ENCODE measurements at regions not wholly inside any gene's neighbourhood (a gene's known extent, or its start where the extent isn't known, plus 50 kb on each side); places are given as distances from the start of the nearest gene placed in this dataset.
A peak's percentile ranks its signal among the peaks of the same experiment; 100 is the strongest.

GRCh38 chr3:171966533-171967136, 72.7 kb upstream of the FNDC3B start:
- no peaks in the 10 kb centered on the region for H3K36me3 ChIP-seq
- ATAC-seq (ENCODE audit: low FRiP score in 2 of 2) (peak; percentile 14 to 34), DNase-seq (no peak)
- TF ChIP-seq CTCF (IDR thresholded peaks at IDR 0.05) (no peak), POLR2A (IDR thresholded peaks at IDR 0.05) (no peak), EP300 (IDR thresholded peaks at IDR 0.05) (no peak), POLR2AphosphoS5 (IDR thresholded peaks at IDR 0.05) (no peak)
- no peak overlapping the region for H3K4me3 ChIP-seq
- whole genome bisulfite sequencing, 2 donors = 34 to 43% methylated on average over 3 of the region's 3 CpGs
- H3K4me1 ChIP-seq = peaks cover 12 to 21% (median 19%) of the 10 kb centered on the region in 4 donors
- no peaks in the 10 kb centered on the region for H3K9me3 ChIP-seq
- peak overlapping the region; percentile 42 to 71 (median 62) for H3K27ac ChIP-seq
- H3K27me3 ChIP-seq = no peaks in the 10 kb centered on the region

DNA sequence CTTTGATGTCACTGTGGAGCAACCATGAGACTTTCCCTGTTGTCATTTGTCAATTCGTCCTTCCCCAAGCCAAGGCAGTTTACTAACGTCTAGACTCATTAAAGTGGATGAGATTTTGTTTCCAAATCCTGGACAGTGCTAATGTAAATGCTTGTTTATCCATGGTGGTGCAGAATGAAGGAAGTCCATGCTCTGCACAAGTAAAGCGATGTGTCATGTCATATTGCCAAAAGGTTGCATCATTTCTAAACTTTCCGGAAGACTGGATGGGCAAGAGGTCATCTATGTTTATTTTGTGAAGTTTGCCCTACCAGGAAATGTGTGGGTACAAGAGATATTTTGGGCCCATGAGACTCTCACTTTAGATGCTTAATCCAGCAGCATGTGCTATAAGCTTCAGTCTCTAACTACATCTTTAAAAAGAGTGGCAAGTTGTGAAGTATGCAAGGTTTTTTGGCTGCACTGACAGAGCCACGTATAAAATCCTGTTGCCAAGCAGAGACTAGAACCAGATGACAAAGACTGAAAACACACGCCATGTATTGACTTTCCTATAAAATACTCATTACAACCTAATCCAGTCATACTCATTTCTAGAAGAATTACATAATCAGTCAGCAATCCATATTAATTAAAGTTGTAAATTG, 72.1 kb upstream of the FNDC3B start:
- Histone ChIP-seq H3K27ac (peak overlapping the region; percentile 51 to 71 (median 62)), H3K36me3 (no peaks in the 10 kb centered on the region), H3K4me3 (no peak overlapping the region), H3K27me3 (no peaks in the 10 kb centered on the region), H3K4me1 (peaks cover 12 to 21% (median 19%) of the 10 kb centered on the region in 4 donors), H3K9me3 (no peaks in the 10 kb centered on the region)
- TF ChIP-seq POLR2AphosphoS5 (IDR thresholded peaks at IDR 0.05) = peak; percentile 73 to 97
- TF ChIP-seq EP300 (IDR thresholded peaks at IDR 0.05) = peak in 3 of 4 donors; percentile 59 to 95 (median 69)
- no peak for TF ChIP-seq CTCF (IDR thresholded peaks at IDR 0.05)
- no peak for TF ChIP-seq POLR2A (IDR thresholded peaks at IDR 0.05)
- DNase-seq (peak in 1 of 2 donors; percentile 44), ATAC-seq (ENCODE audit: low FRiP score in 2 of 2) (peak; percentile 79 to 91)
- WGBS, 2 donors = 18 to 20% methylated on average over 6 of the region's 6 CpGs

GRCh38 chr3:171967932-171968678, 71.3 kb upstream of the FNDC3B start:
- H3K27me3 ChIP-seq = no peaks in the 10 kb centered on the region
- no peaks in the 10 kb centered on the region for H3K36me3 ChIP-seq
- WGBS, 2 donors = 55 to 75% methylated on average over 9 of the region's 9 CpGs
- DNase-seq (no peak), ATAC-seq (ENCODE audit: low FRiP score in 2 of 2) (no peak)
- peaks cover 12 to 23% (median 20%) of the 10 kb centered on the region in 4 donors for H3K4me1 ChIP-seq
- no peak for TF ChIP-seq CTCF (IDR thresholded peaks at IDR 0.05)
- no peak for TF ChIP-seq POLR2A (IDR thresholded peaks at IDR 0.05)
- TF ChIP-seq POLR2AphosphoS5 (IDR thresholded peaks at IDR 0.05) = no peak
- no peak for TF ChIP-seq EP300 (IDR thresholded peaks at IDR 0.05)
- H3K9me3 ChIP-seq = no peaks in the 10 kb centered on the region
- peak overlapping the region in 2 of 4 donors; percentile 67 to 71 for H3K27ac ChIP-seq
- no peak overlapping the region for H3K4me3 ChIP-seq

DNA sequence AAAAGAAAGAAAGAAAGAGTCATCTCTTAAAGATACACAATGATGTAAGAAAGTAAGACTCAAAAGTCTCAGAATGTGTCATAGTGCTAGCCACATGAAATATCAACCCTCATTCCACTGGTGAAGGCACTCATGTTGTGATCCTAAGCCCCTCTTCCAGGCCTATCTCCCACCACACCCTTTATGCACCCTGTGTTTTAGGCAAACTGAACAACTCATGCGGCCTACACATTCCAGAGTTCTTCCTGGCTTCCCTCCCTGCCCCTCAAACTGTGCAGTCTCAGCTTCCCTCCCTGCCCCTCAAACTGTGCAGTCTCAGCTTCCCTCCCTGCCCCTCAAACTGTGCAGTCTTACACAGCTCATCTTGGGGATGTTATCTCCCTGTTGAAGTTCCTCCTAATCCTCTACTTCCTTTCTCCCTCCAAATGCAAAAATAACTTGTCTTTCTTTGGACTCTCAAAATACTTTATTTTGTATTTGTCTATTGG, 69.0 kb upstream of the FNDC3B start:
- ATAC-seq (ENCODE audit: low FRiP score in 2 of 2) (peak in 1 of 2 donors; percentile 9), DNase-seq (no peak)
- peaks cover 16 to 28% (median 23%) of the 10 kb centered on the region in 4 donors for H3K4me1 ChIP-seq
- H3K9me3 ChIP-seq = no peaks in the 10 kb centered on the region
- H3K36me3 ChIP-seq = no peaks in the 10 kb centered on the region
- no peak overlapping the region for H3K4me3 ChIP-seq
- 83 to 88% methylated on average over 1 of the region's 1 CpG for WGBS, 2 donors
- TF ChIP-seq EP300 (IDR thresholded peaks at IDR 0.05) (no peak), CTCF (IDR thresholded peaks at IDR 0.05) (no peak), POLR2A (IDR thresholded peaks at IDR 0.05) (no peak), POLR2AphosphoS5 (IDR thresholded peaks at IDR 0.05) (no peak)
- H3K27ac ChIP-seq = peak overlapping the region in 2 of 4 donors; percentile 6 to 59
- H3K27me3 ChIP-seq = no peaks in the 10 kb centered on the region
